Activated CD8-positive, alpha-beta T cell treated with anti-CD3 and anti-CD28 coated beads, Interleukin-2, amount 10 ng/mL, durations not matched to agents 7 days and 5 days (primary cell): ENCODE measurements at regions not wholly inside any gene's neighbourhood (a gene's known extent, or its start where the extent isn't known, plus 50 kb on each side); places are given as distances from the start of the nearest gene placed in this dataset.
"Not testable (repeated sequence)": the region's sequence is repeated elsewhere in the genome, so short reads cannot be mapped to it uniquely, and the experiment has no call there.

Source experiments
- ATAC-seq: fragments of 150-1000 bp; cut with Tn5 transposase; one replicate; pipeline ENCODE4 v1.10.0; 2021; ENCODE audit warnings: moderate library complexity
- CTCF ChIA-PET: fragments of 350-600 bp; sonication (Branson Sonifier 250); formaldehyde crosslinking; loops from one replicate; lab custom pipeline; 2021; ENCODE audit warnings: antibody characterized with exemption; lab: Charles Lee
- POLR2A ChIA-PET: fragments of 350-600 bp; sonication (Branson Sonifier 250); formaldehyde crosslinking; loops from one replicate; lab custom pipeline; 2021; ENCODE audit warnings: antibody characterized with exemption; lab: Charles Lee
- DNase-seq: peaks from one replicate; pipeline ENCODE4 v3.0.0-alpha.2; 2020
- H3K27ac Mint-ChIP-seq: one replicate; pipeline ENCODE4 v1.8.0; 2021; ENCODE audit warnings: mild to moderate bottlenecking, mixed read lengths
- H3K27me3 Mint-ChIP-seq: one replicate; pipeline ENCODE4 v1.8.0; 2021; ENCODE audit warnings: low read depth, mixed read lengths
- H3K36me3 Mint-ChIP-seq: one replicate; pipeline ENCODE4 v1.8.0; 2021; ENCODE audit warnings: low read depth, mixed read lengths
- H3K4me1 Mint-ChIP-seq: one replicate; pipeline ENCODE4 v1.8.0; 2021; ENCODE audit warnings: low read depth, mixed read lengths
- H3K4me3 Mint-ChIP-seq: one replicate; pipeline ENCODE4 v1.8.0; 2021; ENCODE audit warnings: mild to moderate bottlenecking, mixed read lengths
- H3K9me3 Mint-ChIP-seq: one replicate; pipeline ENCODE4 v1.8.0; 2022; ENCODE audit warnings: mixed read lengths; ENCODE audit not compliant: insufficient read depth

- H3K4me1 Mint-ChIP-seq, ATAC-seq, H3K27ac Mint-ChIP-seq, H3K36me3 Mint-ChIP-seq, H3K9me3 Mint-ChIP-seq, H3K27me3 Mint-ChIP-seq, H3K4me3 Mint-ChIP-seq, DNase-seq: not testable (repeated sequence)
- POLR2A ChIA-PET, result interaction anchor here (0.6 to 2.1 kb wide), 2 partner anchors 113 to 132 kb away, joined by 4 to 8 read pairs; no protein-coding TSS in a partner anchor
- CTCF ChIA-PET, result interaction anchor here (0.7 to 8.3 kb wide), 26 partner anchors 12 to 154 kb away, joined by 3 to 202 read pairs (median 6); no protein-coding TSS in a partner anchor
These were observed 71.9 kb upstream of the NBPF3 start for GRCh38 chr1:21367973-21368514.

GRCh38 chr1:21366288-21366687 lies 73.6 kb upstream of the NBPF3 start:
- ChIA-PET CTCF (interaction anchor here (1.5 to 8.3 kb wide), 5 partner anchors 95 to 150 kb away, joined by 4 to 202 read pairs (median 14); no protein-coding TSS in a partner anchor), POLR2A (no interaction called here)
- H3K27me3 Mint-ChIP-seq, result no peaks in the 10 kb centered on the region
- H3K27ac Mint-ChIP-seq, result no peak overlapping the region
- no peaks in the 10 kb centered on the region for H3K36me3 Mint-ChIP-seq
- no peak for ATAC-seq
- H3K4me3 Mint-ChIP-seq, result no peak overlapping the region
- no peaks in the 10 kb centered on the region for H3K9me3 Mint-ChIP-seq
- DNase-seq, result no peak
- peaks cover 9% of the 10 kb centered on the region for H3K4me1 Mint-ChIP-seq

- H3K4me3 Mint-ChIP-seq, result no peak overlapping the region
- ChIA-PET POLR2A (interaction anchor here (1.4 kb wide), 1 partner anchor 125 kb away, joined by 3 read pairs; no protein-coding TSS in a partner anchor), CTCF (interaction anchor here (1.4 to 8.3 kb wide), 6 partner anchors 94 to 170 kb away, joined by 3 to 202 read pairs (median 10); no protein-coding TSS in a partner anchor)
- no peaks in the 10 kb centered on the region for H3K9me3 Mint-ChIP-seq
- no peaks in the 10 kb centered on the region for H3K36me3 Mint-ChIP-seq
- H3K27ac Mint-ChIP-seq, result no peak overlapping the region
- H3K4me1 Mint-ChIP-seq, result peaks cover 9% of the 10 kb centered on the region
- DNase-seq (no peak), ATAC-seq (no peak)
- no peaks in the 10 kb centered on the region for H3K27me3 Mint-ChIP-seq
These were observed 74.8 kb upstream of the ECE1 start for GRCh38 chr1:21365036-21365435.

GRCh38 chr1:21362096-21362495 lies 71.8 kb upstream of the ECE1 start:
- H3K36me3 Mint-ChIP-seq, result no peaks in the 10 kb centered on the region
- no peak for DNase-seq
- no peak overlapping the region for H3K27ac Mint-ChIP-seq
- no peak overlapping the region for H3K4me3 Mint-ChIP-seq
- POLR2A ChIA-PET, result no interaction called here
- peaks cover 2% of the 10 kb centered on the region for H3K27me3 Mint-ChIP-seq
- H3K4me1 Mint-ChIP-seq, result peaks cover 3% of the 10 kb centered on the region
- ATAC-seq, result no peak
- no peaks in the 10 kb centered on the region for H3K9me3 Mint-ChIP-seq
- CTCF ChIA-PET, result interaction anchor here (1.4 kb wide), 1 partner anchor 107 kb away, joined by 4 read pairs; no protein-coding TSS in a partner anchor

GRCh38 chr1:21361506-21361905 lies 71.2 kb upstream of the ECE1 start:
- ChIA-PET CTCF (interaction anchor here (0.7 to 1.4 kb wide), 4 partner anchors 28 to 145 kb away, joined by 3 to 4 read pairs (median 3); no protein-coding TSS in a partner anchor), POLR2A (interaction anchor here (0.6 kb wide), 1 partner anchor 36 kb away, joined by 3 read pairs; no protein-coding TSS in a partner anchor)
- no peaks in the 10 kb centered on the region for H3K9me3 Mint-ChIP-seq
- DNase-seq (no peak), ATAC-seq (no peak)
- H3K27ac Mint-ChIP-seq, result no peak overlapping the region
- peaks cover 3% of the 10 kb centered on the region for H3K4me1 Mint-ChIP-seq
- no peaks in the 10 kb centered on the region for H3K36me3 Mint-ChIP-seq
- peaks cover 2% of the 10 kb centered on the region for H3K27me3 Mint-ChIP-seq
- H3K4me3 Mint-ChIP-seq, result no peak overlapping the region

- Mint-ChIP-seq H3K9me3 (no peaks in the 10 kb centered on the region), H3K4me1 (peaks cover 2% of the 10 kb centered on the region), H3K4me3 (no peak overlapping the region), H3K27ac (no peak overlapping the region), H3K36me3 (no peaks in the 10 kb centered on the region), H3K27me3 (peaks cover 8% of the 10 kb centered on the region)
- ChIA-PET POLR2A (no interaction called here), CTCF (interaction anchor here (1.5 to 2.7 kb wide), 2 partner anchors 11 to 87 kb away, joined by 9 to 11 read pairs; no protein-coding TSS in a partner anchor)
- no peak for ATAC-seq
- no peak for DNase-seq
These were observed 66.9 kb upstream of the ECE1 start for GRCh38 chr1:21357161-21357560.

- Mint-ChIP-seq H3K27ac (no peak overlapping the region), H3K27me3 (peaks cover 11% of the 10 kb centered on the region), H3K36me3 (no peaks in the 10 kb centered on the region), H3K4me1 (peaks cover 2% of the 10 kb centered on the region), H3K4me3 (no peak overlapping the region), H3K9me3 (no peaks in the 10 kb centered on the region)
- POLR2A ChIA-PET, result no interaction called here
- no peak for DNase-seq
- CTCF ChIA-PET, result interaction anchor here (1.5 to 2.7 kb wide), 2 partner anchors 12 to 86 kb away, joined by 9 to 11 read pairs; no protein-coding TSS in a partner anchor
- no peak for ATAC-seq
These were observed 65.7 kb upstream of the ECE1 start for GRCh38 chr1:21355956-21356355.

GRCh38 chr1:21352586-21352985 lies 62.3 kb upstream of the ECE1 start:
- ATAC-seq (no peak), DNase-seq (no peak)
- Mint-ChIP-seq H3K36me3 (no peaks in the 10 kb centered on the region), H3K4me1 (peaks cover 2% of the 10 kb centered on the region), H3K27me3 (peaks cover 9% of the 10 kb centered on the region), H3K4me3 (no peak overlapping the region), H3K9me3 (no peaks in the 10 kb centered on the region), H3K27ac (no peak overlapping the region)
- ChIA-PET POLR2A (no interaction called here), CTCF (interaction anchor here (1.6 to 2.9 kb wide), 2 partner anchors 82 to 135 kb away, joined by 4 to 17 read pairs; no protein-coding TSS in a partner anchor)

GRCh38 chr1:21351901-21352300 lies 61.6 kb upstream of the ECE1 start:
- CTCF ChIA-PET, result no interaction called here
- DNase-seq (no peak), ATAC-seq (no peak)
- peaks cover 9% of the 10 kb centered on the region for H3K27me3 Mint-ChIP-seq
- POLR2A ChIA-PET, result no interaction called here
- H3K9me3 Mint-ChIP-seq, result no peaks in the 10 kb centered on the region
- peaks cover 2% of the 10 kb centered on the region for H3K4me1 Mint-ChIP-seq
- H3K36me3 Mint-ChIP-seq, result no peaks in the 10 kb centered on the region
- no peak overlapping the region for H3K4me3 Mint-ChIP-seq
- no peak overlapping the region for H3K27ac Mint-ChIP-seq

GRCh38 chr1:21350202-21350885 lies 60.1 kb upstream of the ECE1 start:
- no peak for ATAC-seq

GRCh38 chr1:21349693-21350092 lies 59.4 kb upstream of the ECE1 start:
- ChIA-PET CTCF (interaction anchor here (1.0 kb wide), 1 partner anchor 94 kb away, joined by 4 read pairs; no protein-coding TSS in a partner anchor), POLR2A (no interaction called here)
- DNase-seq (no peak), ATAC-seq (no peak)
- H3K4me3 Mint-ChIP-seq, result no peak overlapping the region
- no peak overlapping the region for H3K27ac Mint-ChIP-seq
- H3K27me3 Mint-ChIP-seq, result peaks cover 5% of the 10 kb centered on the region
- no peaks in the 10 kb centered on the region for H3K36me3 Mint-ChIP-seq
- H3K4me1 Mint-ChIP-seq, result peaks cover 2% of the 10 kb centered on the region
- no peaks in the 10 kb centered on the region for H3K9me3 Mint-ChIP-seq

More at GRCh38 chr1:21350202-21350885, 60.1 kb upstream of the ECE1 start:
- Mint-ChIP-seq H3K27me3 (peaks cover 5% of the 10 kb centered on the region), H3K27ac (no peak overlapping the region), H3K36me3 (no peaks in the 10 kb centered on the region), H3K9me3 (no peaks in the 10 kb centered on the region), H3K4me3 (no peak overlapping the region), H3K4me1 (peaks cover 2% of the 10 kb centered on the region)
- ChIA-PET CTCF (no interaction called here), POLR2A (no interaction called here)
- no peak for DNase-seq
